Stimulated activated naive CD8-positive, alpha-beta T cell treated with anti-CD3 and anti-CD28 coated beads, Interleukin-15, Interleukin-2, amounts not matched to agents 100 ng/mL and 50 ng/mL, for 24 hours (primary cell): ENCODE measurements at regions not wholly inside any gene's neighbourhood (a gene's known extent, or its start where the extent isn't known, plus 50 kb on each side); places are given as distances from the start of the nearest gene placed in this dataset.

ENCODE experiments used
- H3K27ac Mint-ChIP-seq: one replicate; pipeline ENCODE4 v1.8.0; 2021; ENCODE audit warnings: mild to moderate bottlenecking, mixed read lengths
- H3K27me3 Mint-ChIP-seq: one replicate; pipeline ENCODE4 v1.8.0; 2021; ENCODE audit warnings: mixed read lengths
- H3K36me3 Mint-ChIP-seq: one replicate; pipeline ENCODE4 v1.8.0; 2021; ENCODE audit warnings: low read depth, mixed read lengths
- H3K4me1 Mint-ChIP-seq: one replicate; pipeline ENCODE4 v1.8.0; 2021; ENCODE audit warnings: low read depth, mixed read lengths
- H3K4me3 Mint-ChIP-seq: one replicate; pipeline ENCODE4 v1.8.0; 2021; ENCODE audit warnings: mild to moderate bottlenecking, mixed read lengths
- H3K9me3 Mint-ChIP-seq: one replicate; pipeline ENCODE4 v1.8.0; 2021; ENCODE audit warnings: mixed read lengths

DNA sequence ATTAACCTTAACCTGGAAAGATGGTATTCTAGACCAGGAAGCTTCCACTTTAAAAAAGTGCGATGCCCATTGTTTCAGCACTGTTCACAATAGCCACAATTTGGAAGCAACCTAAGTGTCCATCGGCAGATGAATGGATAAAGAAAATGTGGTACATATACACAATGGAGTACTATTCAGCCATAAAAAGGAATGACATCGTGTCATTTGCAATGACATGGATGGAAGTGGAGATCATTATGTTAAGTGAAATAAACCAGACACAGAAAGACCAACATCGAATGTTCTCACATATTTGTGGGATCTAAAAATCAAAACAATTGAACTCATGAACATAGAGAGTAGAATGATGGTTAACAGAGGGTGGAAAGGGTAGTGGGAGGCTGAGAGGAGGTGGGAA lies 94.2 kb downstream of the NR2F2 start:
- H3K4me1 Mint-ChIP-seq, result no peaks in the 10 kb centered on the region

DNA sequence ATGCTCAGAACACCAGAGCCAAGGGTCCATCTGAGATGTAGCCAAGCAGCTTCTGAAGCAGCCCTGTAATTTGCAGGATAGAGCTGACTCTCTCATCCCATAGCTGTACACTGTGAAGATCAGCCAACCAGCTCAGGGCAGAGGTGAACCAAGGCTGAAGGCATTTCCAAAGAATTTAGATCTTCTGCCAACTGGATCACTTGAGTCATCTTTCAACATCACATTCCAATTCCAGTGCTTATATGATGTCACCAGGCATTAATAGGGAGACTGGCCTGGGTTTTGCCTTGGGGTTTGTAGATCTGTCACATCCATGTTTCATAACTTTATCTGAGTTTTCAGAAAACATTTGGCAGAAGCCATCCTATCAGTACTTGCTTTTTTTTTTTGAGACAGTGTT lies 98.2 kb downstream of the NR2F2 start:
- H3K27ac Mint-ChIP-seq, result no peak overlapping the region
- no peak overlapping the region for H3K4me3 Mint-ChIP-seq

More for the DNA sequence above, 94.2 kb downstream of the NR2F2 start:
- no peaks in the 10 kb centered on the region for H3K36me3 Mint-ChIP-seq
- no peak overlapping the region for H3K4me3 Mint-ChIP-seq
- peaks cover 32% of the 10 kb centered on the region for H3K27me3 Mint-ChIP-seq
- H3K9me3 Mint-ChIP-seq, result peaks cover 7% of the 10 kb centered on the region
- no peak overlapping the region for H3K27ac Mint-ChIP-seq

DNA sequence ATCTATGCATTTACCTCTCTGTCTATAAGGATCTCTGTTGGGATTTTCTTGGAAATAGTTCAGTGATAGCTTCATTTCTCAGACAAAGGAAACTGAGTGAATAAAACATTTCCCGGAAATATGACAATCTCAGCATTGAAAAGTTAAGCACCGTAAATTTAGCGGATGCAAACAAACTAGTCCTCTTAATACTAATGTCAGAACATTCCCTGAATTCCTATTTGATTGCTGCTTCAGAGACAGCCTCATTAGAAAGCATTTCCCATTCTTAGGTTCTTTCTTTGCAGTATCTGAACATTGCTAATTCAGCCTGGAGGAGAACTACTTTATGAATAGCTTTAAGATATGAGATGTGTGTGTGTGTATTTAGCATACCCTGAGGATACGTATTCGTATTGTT lies 101.3 kb downstream of the NR2F2 start:
- no peaks in the 10 kb centered on the region for H3K4me1 Mint-ChIP-seq
- peaks cover 4% of the 10 kb centered on the region for H3K27me3 Mint-ChIP-seq
- no peak overlapping the region for H3K27ac Mint-ChIP-seq

More for the DNA sequence above, 98.2 kb downstream of the NR2F2 start:
- Mint-ChIP-seq H3K9me3 (peaks cover 7% of the 10 kb centered on the region), H3K4me1 (no peaks in the 10 kb centered on the region), H3K36me3 (no peaks in the 10 kb centered on the region), H3K27me3 (peaks cover 8% of the 10 kb centered on the region)

DNA sequence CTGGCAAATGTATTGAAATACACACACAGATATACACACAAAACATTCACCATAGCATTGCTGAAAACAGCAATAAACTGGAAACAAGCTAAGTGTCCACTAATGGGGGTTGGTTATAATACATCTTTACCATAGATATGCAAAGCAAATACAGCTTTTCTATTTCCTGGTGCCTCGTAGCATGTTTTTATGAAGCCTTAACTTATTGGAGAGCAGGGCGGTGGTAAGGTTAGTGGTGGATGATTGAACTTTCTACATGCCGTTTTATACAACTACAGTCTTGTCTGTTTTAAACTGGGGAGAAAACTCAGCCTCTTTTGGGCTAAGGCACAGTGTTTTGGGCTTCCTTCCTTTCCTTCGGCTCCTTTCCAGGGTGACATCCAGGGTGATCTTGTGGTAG lies 104.5 kb downstream of the NR2F2 start:
- H3K4me3 Mint-ChIP-seq, result no peak overlapping the region

More for the DNA sequence above, 101.3 kb downstream of the NR2F2 start:
- Mint-ChIP-seq H3K36me3 (no peaks in the 10 kb centered on the region), H3K4me3 (no peak overlapping the region), H3K9me3 (no peaks in the 10 kb centered on the region)

DNA sequence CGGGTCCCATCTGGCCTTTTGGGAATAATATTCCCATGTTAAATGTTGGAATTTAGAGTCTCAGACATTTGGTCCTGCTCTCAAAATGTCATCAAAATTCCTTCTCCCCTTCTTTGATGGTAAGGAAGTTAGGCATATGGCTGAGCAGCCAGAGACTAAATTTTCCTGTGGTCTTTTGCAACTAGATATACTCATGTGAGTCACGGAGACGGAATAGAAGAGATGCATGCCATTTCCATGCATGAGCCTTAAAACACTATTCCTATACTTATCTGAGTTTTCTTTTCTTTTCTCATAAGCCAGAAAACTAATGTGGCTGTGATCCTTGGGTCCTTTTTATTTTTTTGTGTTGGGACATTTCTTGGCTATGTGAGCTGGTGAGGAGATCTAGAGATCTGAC lies 105.3 kb downstream of the NR2F2 start:
- Mint-ChIP-seq H3K4me1 (no peaks in the 10 kb centered on the region), H3K27me3 (peaks cover 4% of the 10 kb centered on the region), H3K27ac (no peak overlapping the region), H3K9me3 (peaks cover 4% of the 10 kb centered on the region), H3K4me3 (no peak overlapping the region), H3K36me3 (no peaks in the 10 kb centered on the region)

More for the DNA sequence above, 104.5 kb downstream of the NR2F2 start:
- no peaks in the 10 kb centered on the region for H3K4me1 Mint-ChIP-seq
- no peak overlapping the region for H3K27ac Mint-ChIP-seq
- H3K36me3 Mint-ChIP-seq, result no peaks in the 10 kb centered on the region
- peaks cover 4% of the 10 kb centered on the region for H3K27me3 Mint-ChIP-seq
- peaks cover 3% of the 10 kb centered on the region for H3K9me3 Mint-ChIP-seq

DNA sequence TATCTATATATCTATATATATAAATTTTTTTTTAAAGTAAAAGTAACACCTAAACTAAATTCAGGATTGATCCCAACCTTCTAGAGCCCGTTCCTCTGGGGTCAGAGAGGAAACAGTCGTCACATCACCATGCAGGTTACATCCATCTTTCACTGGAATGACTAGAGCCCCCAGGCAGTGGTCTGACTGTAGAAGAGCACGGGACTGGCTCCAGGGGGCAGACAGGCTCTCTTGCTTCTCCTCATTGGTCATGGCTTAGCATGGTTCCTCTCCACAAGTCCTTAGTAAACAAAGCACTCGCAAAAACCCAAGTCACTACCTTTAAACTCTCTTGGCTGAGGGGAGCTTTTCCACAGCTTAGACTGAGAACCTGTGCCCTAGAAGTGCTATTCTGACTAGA lies 110.5 kb downstream of the NR2F2 start:
- Mint-ChIP-seq H3K9me3 (peaks cover 8% of the 10 kb centered on the region), H3K27me3 (peaks cover 1% of the 10 kb centered on the region)

DNA sequence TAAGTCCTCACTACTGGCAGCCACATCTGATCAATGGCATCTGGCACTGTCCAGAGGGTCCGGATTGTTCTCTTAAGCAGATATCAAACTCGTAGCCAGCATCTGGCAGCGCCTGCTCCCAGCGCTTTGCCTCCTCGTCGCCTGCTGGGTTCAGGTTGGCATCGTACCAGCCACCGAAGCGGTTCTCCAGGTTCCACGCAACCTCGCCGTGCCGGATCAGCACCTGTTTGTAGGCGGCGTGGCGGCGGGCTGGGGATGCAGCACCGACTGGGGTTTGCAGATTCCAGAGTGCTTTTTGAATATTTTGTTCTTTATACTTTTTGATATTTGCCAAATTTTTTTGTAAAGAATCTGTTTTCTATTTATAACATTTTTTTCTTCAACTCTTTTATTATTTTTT lies 111.6 kb downstream of the NR2F2 start:
- no peak overlapping the region for H3K27ac Mint-ChIP-seq
- peaks cover 3% of the 10 kb centered on the region for H3K27me3 Mint-ChIP-seq
- no peaks in the 10 kb centered on the region for H3K36me3 Mint-ChIP-seq
- H3K9me3 Mint-ChIP-seq, result peaks cover 8% of the 10 kb centered on the region
- no peaks in the 10 kb centered on the region for H3K4me1 Mint-ChIP-seq
- no peak overlapping the region for H3K4me3 Mint-ChIP-seq

More for the DNA sequence above, 110.5 kb downstream of the NR2F2 start:
- H3K4me3 Mint-ChIP-seq, result no peak overlapping the region
- no peaks in the 10 kb centered on the region for H3K36me3 Mint-ChIP-seq
- H3K4me1 Mint-ChIP-seq, result no peaks in the 10 kb centered on the region
- H3K27ac Mint-ChIP-seq, result no peak overlapping the region

DNA sequence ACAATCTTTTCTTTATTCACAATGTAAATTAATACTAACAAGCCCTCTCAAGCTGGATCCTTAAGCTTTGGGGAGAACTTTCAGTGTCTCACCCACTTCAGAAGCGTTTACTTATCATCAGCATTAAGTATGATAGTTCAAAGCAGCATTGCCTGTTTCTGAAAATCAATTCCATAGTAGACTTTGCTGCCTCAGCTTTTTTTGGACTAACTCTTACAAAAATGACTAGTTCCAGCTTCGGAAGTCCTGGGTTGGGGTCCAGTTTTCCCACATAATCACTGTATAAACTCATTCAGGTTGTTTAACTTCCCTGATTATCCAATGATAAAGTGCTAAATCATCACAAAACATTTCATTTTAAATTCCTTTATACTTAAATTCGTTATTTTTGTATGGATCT lies 114.4 kb downstream of the NR2F2 start:
- H3K9me3 Mint-ChIP-seq, result peaks cover 6% of the 10 kb centered on the region
- H3K4me3 Mint-ChIP-seq, result no peak overlapping the region
- H3K4me1 Mint-ChIP-seq, result no peaks in the 10 kb centered on the region
- H3K27ac Mint-ChIP-seq, result no peak overlapping the region
- H3K27me3 Mint-ChIP-seq, result peaks cover 3% of the 10 kb centered on the region
- no peaks in the 10 kb centered on the region for H3K36me3 Mint-ChIP-seq

DNA sequence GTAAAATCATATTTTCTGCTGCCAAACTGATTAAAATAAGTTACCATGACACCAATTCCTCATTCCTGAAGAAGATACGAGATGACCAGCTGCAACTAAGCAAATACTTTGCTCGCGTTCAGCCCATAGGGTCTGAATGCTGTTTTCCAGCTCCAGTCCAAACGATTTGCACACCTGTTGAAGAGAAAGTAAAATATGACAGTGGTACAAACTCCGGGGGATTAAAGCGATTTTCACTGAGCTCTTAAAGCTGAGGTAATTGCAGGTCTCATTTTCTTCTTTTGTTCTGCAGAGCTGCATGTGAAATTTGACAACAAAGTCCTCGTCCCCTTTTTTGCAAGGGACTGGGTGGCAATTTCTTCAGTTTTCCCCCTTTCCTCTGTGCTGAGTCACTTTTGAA lies 118.4 kb downstream of the NR2F2 start:
- Mint-ChIP-seq H3K27me3 (peaks cover 3% of the 10 kb centered on the region), H3K36me3 (no peaks in the 10 kb centered on the region), H3K9me3 (no peaks in the 10 kb centered on the region), H3K4me1 (no peaks in the 10 kb centered on the region), H3K27ac (no peak overlapping the region), H3K4me3 (no peak overlapping the region)

DNA sequence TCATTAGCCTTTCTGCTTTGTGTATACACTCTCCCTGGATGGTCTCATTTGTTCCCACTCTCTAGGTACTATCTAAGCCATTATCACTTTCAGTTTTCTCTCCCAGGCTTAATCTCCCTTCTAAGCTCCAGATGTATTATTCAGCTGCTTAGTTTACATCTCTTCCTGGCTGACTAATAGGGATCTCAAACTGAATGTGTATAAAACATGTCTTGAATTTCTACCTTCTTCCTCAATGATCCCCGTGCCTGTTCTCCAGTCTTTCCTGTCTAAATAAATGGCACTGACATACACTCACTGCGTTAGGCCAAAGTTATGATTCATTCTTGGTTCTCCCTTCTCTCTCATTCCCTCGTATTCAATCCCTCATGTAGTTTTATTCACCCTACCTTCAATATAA lies 127.3 kb downstream of the NR2F2 start:
- Mint-ChIP-seq H3K9me3 (peaks cover 4% of the 10 kb centered on the region), H3K36me3 (no peaks in the 10 kb centered on the region), H3K4me3 (no peak overlapping the region), H3K4me1 (no peaks in the 10 kb centered on the region), H3K27me3 (peaks cover 7% of the 10 kb centered on the region), H3K27ac (no peak overlapping the region)

DNA sequence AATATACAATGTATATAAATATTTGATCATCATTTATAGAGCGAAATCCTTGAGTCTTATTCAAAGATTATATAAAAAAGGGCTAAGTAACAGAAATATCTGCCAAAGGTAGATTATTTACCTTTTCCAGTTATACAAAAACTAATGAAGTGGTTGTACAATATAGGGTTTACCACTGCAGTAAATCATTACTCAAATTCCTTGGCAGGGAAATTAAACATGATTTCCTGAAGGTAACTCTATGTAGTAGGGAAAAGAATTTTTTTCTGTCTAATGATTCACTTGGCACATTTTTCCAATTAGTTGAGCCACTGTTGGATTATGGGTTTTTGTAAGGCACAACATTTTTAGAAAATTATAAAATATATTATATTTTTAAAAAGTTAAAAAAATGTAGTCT lies 129.6 kb downstream of the NR2F2 start:
- no peaks in the 10 kb centered on the region for H3K36me3 Mint-ChIP-seq

DNA sequence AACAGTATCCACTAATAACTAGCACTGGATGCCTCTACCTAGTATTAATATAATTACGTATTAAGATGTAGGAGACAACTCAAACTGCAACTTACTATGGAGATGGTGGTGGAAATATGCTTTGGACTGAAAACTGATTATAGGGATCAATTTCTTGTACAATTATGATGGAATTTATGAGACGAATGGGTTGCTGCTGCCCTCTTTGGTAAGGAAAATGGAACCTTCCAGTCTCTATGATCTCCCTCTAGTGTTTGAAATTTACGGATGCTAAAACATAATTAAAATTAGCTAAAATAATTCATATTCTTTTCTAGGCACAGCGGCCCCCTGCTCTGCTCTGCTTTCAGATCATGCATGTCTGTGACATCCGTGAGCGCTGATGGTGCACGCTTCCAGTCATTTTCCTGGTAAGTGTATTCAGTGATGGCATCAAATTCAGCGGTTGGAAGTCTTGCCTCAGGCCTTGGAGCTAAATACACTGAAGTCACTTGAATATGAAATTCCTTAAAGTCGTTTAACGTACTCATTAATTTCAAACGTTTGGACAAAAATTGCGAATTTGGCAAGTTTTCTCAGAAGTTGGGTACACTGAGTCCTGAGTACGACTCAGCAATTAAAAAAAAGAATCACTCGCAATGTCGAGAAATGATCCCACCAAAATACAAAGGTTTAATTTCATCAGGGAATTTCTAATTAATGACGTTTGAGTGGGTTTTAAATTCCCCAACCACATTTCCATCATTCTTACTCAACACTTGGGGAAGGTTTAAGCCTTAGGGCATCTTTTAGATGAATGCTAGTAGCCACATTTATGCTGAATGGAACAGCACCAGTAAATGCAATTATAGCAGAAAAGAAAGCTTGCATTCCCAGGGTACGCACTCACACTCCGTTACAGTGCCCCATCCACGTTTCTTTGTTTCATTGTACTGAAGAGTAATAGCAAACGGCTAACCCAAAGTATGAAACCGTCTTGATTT lies 132.6 kb downstream of the NR2F2 start:
- Mint-ChIP-seq H3K36me3 (no peaks in the 10 kb centered on the region), H3K4me3 (no peak overlapping the region), H3K9me3 (peaks cover 4% of the 10 kb centered on the region), H3K27ac (no peak overlapping the region), H3K27me3 (peaks cover 10% of the 10 kb centered on the region), H3K4me1 (no peaks in the 10 kb centered on the region)

More for the DNA sequence above, 129.6 kb downstream of the NR2F2 start:
- no peak overlapping the region for H3K4me3 Mint-ChIP-seq
- no peaks in the 10 kb centered on the region for H3K4me1 Mint-ChIP-seq
- H3K27me3 Mint-ChIP-seq, result peaks cover 7% of the 10 kb centered on the region
- H3K27ac Mint-ChIP-seq, result no peak overlapping the region
- peaks cover 8% of the 10 kb centered on the region for H3K9me3 Mint-ChIP-seq

DNA sequence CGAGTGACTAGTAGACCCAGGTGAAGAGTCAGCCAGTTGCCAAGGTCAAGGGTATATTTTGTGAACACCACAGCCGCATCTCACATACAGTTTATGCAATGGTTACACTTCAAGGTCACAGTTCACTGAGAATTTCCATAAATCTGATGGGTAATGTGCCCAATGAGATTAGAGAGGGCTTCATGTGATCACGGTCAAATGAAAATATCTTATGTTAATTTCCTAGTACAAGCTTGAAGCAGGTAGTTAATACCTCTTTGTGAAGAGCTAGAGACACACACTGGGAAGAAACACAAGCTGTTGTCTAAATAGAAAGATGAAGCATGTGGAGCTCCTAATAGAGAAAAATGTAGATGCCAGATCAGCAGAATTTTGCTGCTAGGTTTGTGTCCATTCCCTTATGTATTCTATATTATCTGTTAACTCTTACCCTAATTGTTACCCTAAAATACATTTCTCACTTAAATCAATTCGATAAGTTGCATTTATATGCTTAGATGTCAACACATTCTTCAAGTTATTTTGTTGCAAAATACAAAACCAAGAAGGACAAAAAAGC lies 136.0 kb downstream of the NR2F2 start:
- H3K27ac Mint-ChIP-seq, result no peak overlapping the region
- H3K4me3 Mint-ChIP-seq, result no peak overlapping the region
- no peaks in the 10 kb centered on the region for H3K36me3 Mint-ChIP-seq

DNA sequence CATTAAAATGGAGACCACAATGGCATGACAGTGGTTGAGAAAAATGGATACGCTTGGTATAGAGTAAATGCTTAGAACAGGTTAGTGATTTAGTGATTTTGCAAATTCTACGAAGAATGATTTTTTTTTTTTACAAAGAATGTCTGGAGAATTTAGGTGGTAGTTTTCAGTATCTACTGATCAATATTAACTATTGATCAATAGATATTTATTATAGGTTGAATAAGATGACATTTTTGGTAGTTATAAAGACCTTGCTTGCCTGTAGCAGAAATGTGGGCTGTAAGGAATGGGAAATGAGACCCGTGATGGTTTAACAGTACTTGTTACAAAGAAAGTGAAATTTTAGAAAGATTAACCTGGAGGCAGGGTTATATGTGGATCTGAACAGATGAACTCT lies 137.5 kb downstream of the NR2F2 start:
- H3K36me3 Mint-ChIP-seq, result no peaks in the 10 kb centered on the region
- no peak overlapping the region for H3K4me3 Mint-ChIP-seq
- no peaks in the 10 kb centered on the region for H3K4me1 Mint-ChIP-seq
- peaks cover 4% of the 10 kb centered on the region for H3K9me3 Mint-ChIP-seq
- H3K27ac Mint-ChIP-seq, result no peak overlapping the region
- H3K27me3 Mint-ChIP-seq, result peaks cover 11% of the 10 kb centered on the region

More for the DNA sequence above, 136.0 kb downstream of the NR2F2 start:
- H3K4me1 Mint-ChIP-seq, result no peaks in the 10 kb centered on the region
- peaks cover 11% of the 10 kb centered on the region for H3K27me3 Mint-ChIP-seq
- H3K9me3 Mint-ChIP-seq, result peaks cover 4% of the 10 kb centered on the region

DNA sequence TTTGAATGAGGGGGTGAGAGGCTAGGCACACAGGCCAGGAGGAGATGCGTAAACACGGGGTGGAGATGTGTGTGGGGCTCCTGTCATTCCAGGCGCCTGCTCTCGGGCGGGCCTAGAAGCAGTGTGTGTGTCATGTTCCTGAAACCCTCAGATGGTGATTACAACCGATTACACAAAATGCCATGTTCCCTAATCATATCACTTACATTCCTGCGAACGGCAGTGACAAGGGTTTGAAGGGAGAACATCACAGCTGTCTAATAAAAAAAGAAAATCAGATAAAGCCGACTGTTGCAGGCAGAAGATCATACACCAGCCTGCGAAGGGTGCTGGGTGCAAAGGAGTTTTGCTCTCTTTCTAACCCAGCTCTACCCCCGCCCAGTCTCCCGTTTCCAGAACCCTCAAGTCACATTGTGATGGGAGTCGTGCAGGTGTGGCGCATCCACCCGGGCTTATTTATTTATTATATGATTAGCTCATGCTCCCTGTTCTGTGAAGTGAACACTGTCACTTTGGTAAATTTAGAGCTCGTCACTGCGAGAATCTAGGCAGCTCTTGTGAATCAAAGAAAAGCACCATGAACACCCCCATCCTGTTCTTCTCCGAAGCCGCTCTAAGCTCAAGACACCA lies 140.3 kb downstream of the NR2F2 start:
- no peaks in the 10 kb centered on the region for H3K9me3 Mint-ChIP-seq
- H3K4me1 Mint-ChIP-seq, result no peaks in the 10 kb centered on the region
- H3K27ac Mint-ChIP-seq, result no peak overlapping the region
- no peak overlapping the region for H3K4me3 Mint-ChIP-seq
- H3K27me3 Mint-ChIP-seq, result peaks cover 11% of the 10 kb centered on the region
- no peaks in the 10 kb centered on the region for H3K36me3 Mint-ChIP-seq
